Activated CD4-positive, alpha-beta T cell treated with anti-CD3 and anti-CD28 coated beads, Interleukin-2, amount 50 U/mL, for 48 hours (primary cell): ENCODE measurements at regions not wholly inside any gene's neighbourhood (a gene's known extent, or its start where the extent isn't known, plus 50 kb on each side); places are given as distances from the start of the nearest gene placed in this dataset.

Experiments used
- DNase-seq, 2 experiments: peaks; one replicate each; pipeline ENCODE4 v3.0.0-alpha.2; 2020

GRCh38 chr9:118088090-118088489 is 383.9 kb downstream of the TLR4 start:
- no peak for DNase-seq

- no peak for DNase-seq
These were observed 387.0 kb downstream of the TLR4 start for GRCh38 chr9:118091226-118091625.

DNA sequence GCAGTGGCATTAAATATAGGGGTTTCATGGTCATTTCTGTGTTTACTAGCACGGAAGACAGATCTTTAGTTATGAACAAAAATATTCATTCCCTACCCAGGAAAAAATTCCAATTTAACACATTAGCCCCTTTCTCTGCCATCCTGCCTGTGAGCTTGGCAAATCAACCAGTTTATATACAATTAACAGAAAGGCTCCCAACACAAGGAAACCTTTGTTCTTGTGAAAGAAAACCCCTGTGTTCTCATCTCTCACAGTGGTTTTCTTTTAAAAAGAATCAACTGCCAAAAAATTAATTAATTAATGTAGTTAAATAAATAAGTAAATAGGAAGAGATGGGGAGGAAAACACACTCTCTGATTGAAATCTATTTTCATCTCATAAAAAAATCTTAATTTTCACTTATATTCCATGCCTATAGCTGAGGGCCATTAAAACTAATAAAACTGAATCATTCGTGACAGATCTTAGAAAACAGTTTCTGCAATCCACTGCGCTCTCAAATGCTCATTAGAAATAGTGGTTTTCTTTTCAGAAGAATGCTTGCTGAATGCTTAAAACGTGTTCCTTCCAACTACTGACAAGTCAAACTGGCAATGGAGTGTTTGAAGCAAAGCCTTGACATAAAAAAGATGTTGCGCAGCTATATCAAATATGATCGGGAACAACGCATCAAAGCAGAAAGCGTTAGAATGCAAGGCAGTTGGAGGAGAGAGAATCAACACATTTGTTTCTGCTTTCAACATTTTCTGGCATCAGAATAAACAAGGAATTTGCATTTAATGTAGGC is 387.7 kb downstream of the TLR4 start:
- DNase-seq: no peak

DNA sequence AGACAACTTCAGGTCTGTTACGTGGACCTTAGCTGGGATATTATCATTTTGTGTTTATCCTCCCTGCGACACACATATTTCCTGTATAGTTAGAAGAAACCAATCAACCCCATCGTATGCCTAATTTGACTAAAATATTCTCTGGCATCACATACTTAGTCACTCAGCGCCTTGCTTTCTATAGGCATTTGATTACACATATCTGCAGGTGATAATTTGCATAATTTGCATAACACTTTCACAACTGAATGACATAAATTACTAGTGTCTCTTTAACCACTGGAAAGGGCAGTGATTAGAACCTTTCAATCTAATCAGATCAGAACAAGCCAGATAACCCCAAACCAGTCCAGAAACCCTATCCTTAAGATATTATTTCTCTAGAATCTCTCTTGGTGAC is 390.2 kb downstream of the TLR4 start:
- no peak for DNase-seq

DNA sequence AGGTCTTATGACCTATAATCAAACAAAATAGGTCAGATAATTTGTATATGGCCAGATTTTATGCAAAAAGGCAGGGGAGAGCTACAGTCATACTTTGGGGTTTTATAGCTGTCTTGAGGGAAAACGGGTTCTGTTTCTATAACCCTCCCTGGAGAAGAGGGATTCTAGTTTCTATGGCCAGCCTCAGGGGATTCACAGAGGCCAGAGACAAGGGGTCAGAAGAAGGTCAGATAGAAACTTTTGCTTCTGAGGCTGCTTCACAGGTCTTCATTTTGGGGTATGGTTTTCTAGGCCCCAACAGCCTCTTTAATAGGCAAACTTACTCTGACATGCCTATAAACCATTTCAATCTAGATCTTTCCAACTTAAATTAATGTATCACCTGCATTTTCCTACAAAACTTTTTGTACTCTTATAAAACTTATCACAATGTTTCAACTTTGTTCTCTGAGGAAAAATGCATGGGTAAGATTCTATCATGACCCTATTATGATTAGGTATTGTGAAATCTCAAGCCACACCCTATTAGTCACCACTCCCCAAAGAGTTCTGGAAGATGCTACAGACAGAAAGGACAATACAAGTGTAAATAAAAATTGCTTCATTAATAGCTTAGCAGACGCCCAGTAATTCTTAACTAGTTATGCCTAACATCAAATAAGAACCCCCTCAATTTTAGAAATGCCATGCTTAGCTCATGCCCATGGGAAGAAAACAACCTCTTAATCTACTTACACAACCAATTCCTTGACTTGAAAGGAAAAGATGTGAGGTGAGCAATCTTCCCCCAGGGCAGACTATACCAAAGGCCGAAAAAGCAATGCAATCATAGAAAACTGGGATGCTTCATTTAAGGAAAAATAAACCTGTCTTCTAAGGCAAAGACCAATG is 396.6 kb downstream of the TLR4 start:
- no peak for DNase-seq

GRCh38 chr9:118104363-118104762 is 400.2 kb downstream of the TLR4 start:
- DNase-seq: no peak

- no peak for DNase-seq
These were observed 404.8 kb downstream of the TLR4 start for GRCh38 chr9:118108971-118109370.

DNA sequence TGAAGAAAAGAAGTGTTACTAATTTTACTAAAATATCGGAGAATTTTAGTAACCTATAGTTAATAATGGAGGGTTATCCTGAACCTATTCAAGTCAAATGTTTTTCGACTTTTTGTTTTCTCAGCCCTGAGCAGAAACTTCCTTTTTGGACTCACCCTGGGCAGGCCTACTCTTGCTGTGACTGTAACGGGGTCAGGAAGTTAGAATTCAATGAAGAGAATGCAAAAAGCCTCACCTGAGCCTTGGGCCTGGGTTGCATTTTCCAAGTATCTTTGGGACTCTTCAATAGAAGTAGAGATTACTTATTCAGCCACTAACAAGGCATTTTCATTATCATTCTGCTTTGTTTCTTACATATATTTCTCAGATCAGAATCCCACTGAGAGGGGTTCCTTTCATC is 405.3 kb downstream of the TLR4 start:
- no peak for DNase-seq

DNA sequence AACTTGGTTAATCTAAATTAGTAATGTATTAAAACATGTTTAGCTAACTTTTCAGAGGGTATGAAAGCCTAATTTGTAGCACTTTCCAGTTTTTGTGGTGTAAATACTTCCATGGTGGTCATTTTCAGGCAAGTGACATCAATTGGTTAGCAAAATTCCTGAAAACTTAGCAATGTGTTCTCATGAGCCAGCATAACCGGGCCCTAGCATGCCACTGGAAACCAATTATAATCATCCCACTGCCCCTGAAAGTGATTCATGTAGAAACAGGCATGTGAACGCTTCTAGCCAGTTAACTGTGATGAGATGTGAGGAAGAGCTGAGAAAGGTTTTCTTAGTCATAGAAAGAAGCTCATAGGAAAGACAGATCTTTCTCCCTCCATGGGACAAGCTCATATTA is 417.2 kb downstream of the TLR4 start:
- no peak for DNase-seq

DNA sequence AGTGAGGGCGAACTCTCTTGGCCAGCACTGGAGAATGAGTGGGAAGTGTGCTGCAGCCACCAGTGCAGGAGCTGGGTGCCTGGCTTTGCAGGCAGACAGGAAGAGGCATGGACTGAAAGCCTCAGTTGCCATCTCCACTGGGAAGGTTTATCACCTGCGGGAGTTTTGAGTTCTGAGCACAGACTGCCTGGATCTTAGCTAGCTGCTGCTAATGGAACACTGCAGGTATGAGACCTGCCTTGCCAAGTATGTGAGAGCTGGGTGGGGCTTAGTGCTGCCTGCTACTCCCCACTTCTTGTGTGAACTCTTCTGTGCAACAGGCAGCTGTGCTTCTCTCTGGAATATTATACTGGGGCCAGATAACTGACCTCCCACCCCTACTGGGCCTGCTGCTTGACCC is 424.1 kb downstream of the TLR4 start:
- DNase-seq: no peak

- no peak for DNase-seq
These were observed 425.3 kb downstream of the TLR4 start for GRCh38 chr9:118129541-118129940.

DNA sequence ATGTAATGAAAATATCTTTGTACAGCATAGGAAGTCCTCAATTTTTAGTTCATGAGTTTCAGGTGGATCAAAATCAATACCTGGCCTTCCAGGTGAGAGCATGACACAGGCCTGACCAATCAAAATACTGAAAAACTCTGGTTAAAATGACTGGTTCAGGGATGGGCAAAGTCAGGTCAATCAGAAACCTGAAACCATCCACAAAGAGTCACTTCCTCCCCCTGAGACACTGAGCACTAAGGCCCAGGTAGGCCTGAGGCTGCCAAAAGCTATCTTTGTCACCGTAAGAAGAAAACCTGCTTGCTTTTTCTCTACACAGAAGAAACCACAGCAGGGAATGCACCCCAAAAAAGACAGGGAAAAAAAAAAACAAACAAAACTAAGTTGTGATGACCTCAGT is 444.8 kb downstream of the TLR4 start:
- no peak for DNase-seq

DNA sequence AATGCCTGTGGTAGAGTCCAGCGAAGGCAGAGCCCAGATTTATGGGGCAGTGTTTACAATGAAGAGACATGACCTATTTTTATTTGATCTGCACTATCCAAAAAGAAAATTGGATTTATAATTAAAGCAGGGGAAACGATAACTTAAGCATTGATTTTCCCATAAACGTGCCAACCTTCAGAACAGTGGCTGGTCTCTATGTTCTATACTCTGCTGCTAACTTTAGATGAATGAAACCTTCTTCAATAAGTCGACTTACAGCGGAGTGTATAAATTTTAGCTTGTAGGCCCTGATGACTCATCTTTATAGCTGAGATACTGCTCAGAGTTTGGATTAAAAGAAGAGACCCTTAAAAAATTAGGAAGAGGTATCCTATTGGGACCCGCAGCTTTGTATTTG is 452.6 kb downstream of the TLR4 start:
- DNase-seq: no peak

- no peak for DNase-seq
These were observed 458.5 kb downstream of the TLR4 start for GRCh38 chr9:118162716-118163115.

DNA sequence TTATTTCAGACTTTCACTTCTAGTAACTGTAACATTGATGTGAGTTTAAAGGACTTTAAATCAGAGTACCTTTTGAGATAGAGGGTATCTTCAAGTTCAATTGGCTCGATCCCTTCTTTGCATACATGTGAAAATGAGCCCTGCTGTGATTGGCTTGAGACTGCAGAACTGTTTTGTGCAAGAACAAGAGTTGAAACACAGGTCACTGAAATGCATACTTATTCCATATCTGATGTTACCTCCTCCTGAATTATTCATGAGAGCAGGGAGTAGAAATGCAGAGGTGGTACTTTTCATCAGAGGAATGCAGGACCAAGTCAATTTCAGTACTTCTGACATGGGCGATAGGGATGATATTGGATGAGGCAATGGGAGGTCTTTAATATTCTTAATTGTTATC is 459.5 kb downstream of the TLR4 start:
- DNase-seq: no peak

DNA sequence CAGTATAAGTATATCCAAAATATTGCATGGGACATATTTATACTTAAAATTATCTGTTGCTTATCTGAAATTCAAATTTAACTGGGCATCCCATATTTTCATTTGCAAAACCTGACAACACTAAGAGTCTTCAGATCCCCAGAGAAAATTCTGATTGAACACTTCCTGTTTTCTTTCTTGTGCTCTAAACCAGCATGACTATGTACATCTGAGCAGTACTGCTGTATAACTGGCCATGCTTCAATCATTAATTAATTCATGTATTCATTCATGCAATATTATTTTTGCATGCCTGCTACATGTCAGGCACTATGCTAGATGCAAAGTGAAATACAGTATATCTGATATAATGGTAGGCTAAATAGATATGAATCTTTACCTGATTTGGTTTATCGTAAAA is 461.2 kb downstream of the TLR4 start:
- DNase-seq: no peak

- DNase-seq: no peak
These were observed 466.1 kb downstream of the TLR4 start for GRCh38 chr9:118170032-118170955.

DNA sequence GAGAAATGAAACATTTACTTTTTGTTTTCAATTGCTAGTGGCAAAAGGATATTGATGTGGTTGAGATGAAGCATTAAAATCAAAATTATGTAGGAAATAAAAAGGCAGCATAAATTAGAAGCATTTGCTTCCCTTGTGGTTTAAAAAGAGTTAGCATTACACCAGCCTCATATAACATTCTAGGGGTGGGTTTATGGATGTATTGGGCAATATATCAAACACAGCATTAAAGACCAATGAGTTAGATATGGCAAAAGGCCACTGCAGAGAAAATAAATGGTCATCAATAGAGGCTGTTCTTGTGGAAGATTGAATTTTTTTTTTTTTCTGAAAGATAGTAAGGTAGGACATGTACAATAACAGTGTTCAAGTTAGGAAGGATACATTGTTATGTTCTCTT is 473.0 kb downstream of the TLR4 start:
- DNase-seq: no peak

DNA sequence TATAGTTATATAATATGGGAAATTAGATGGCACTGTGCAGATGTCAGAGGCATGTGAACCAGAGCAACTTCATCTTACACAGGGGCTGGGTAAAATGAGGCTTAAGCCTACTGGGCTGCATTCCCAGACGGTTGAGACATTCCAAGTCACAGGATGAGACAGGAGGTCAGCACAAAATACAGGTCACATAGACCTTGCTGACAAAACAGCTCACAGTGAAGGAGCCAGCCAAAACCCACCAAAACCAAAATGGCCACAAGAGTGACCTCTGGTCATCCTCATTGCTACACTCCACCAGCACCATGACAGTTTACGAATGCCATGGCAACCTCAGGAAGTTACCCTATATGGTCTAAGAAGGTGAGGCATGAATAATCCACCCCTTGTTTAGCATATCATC is 479.4 kb downstream of the TLR4 start:
- DNase-seq: no peak

GRCh38 chr9:118187408-118187807 is 483.2 kb downstream of the TLR4 start:
- DNase-seq: no peak

- DNase-seq: no peak
These were observed 485.4 kb downstream of the TLR4 start for GRCh38 chr9:118189615-118190014.

DNA sequence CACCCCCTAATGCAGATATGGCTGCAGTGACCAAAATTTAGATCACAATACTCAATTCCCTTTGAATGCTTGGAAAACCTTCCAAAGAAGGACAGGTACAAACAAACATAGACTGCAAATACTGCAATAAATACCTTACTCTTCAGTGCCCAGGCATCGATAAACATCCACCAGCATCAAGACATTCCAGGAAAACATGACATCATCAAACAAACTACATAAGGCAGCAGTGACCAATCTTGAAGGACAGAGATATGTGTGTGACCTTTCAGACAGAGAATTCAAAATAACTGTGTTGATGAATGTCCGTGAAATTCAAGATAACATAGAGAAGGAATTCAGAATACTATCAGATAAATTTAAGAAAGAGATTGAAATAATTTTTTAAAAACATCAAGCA is 488.6 kb downstream of the TLR4 start:
- DNase-seq: no peak

GRCh38 chr9:118209343-118209742 is 505.1 kb downstream of the TLR4 start:
- no peak for DNase-seq
